ENCODE measurements at regions not wholly inside any gene's neighbourhood (a gene's known extent, or its start where the extent isn't known, plus 50 kb on each side); places are given as distances from the start of the nearest gene placed in this dataset.

DNA sequence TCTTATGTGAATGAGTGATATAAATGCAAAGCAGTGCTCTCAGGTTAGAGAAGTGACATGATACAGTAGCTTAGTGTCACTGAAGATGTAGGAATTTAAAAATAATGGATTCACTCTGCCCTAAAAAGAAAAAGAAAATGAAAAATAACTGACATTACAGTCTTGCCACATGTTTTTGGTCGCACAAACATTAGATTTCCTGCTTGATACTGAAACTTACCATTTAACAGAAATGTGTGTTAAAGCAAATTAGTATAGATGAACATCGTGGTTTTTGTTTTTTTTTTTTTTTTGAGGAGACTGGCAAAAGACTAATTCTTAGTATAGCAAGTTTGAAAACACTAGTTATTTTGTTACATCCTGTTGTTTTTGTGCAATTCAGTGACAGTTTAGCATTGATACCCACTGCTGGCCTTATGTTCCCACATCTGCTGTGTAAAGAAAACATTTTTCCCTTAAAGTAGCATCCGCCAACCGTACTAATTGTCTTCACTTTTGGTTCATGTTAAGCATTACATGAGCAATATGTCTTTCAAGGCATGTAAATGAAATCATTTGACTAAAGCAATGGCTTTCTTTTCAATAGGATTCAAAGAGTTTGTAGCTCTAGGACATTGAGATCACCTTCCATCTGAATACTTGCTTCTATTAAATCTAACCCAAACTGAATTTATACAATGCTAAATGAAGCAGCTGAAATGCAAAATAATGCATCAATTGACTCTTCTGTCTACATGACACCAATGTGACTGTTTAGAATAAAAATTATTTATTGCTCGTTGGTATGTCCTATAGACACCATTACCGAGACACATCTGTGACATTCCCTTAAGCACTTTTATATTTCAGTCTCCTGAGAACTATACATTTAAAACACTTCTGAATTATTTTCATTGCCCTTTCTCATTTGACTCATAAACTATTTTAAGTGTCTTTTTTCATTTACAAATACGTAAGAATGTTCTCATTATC is 859.1 kb downstream of the MAT2B start:
- Histone ChIP-seq H2BK5ac (ENCODE audit: low read depth, low read length, poor library complexity, severe bottlenecking) (no peak overlapping the region), H3K14ac (ENCODE audit: low read length in 2 of 2) (no peak overlapping the region), H3K18ac (ENCODE audit: low read depth in 1 of 2, low read length in 2 of 2) (no peak overlapping the region), H4K91ac (ENCODE audit: low read length) (no peak overlapping the region), H3K4ac (ENCODE audit: low read depth in 1 of 2, low read length in 2 of 2) (no peak overlapping the region), H3K36me3 (ENCODE audit: control insufficient read depth in 1 of 2, insufficient read depth in 2 of 2, low read depth in 1 of 2, low read length in 2 of 2) (no peaks in the 10 kb centered on the region), H2AK5ac (ENCODE audit: low read length, severe bottlenecking) (no peak overlapping the region), H4K8ac (ENCODE audit: low read length) (no peak overlapping the region), H2AFZ (ENCODE audit: low read depth, low read length) (no peak overlapping the region), H3K9ac (ENCODE audit: low read length) (no peak overlapping the region), H2BK12ac (ENCODE audit: low read length in 2 of 2) (no peak overlapping the region), H3K27ac (ENCODE audit: low read length, poor library complexity, severe bottlenecking) (no peak overlapping the region), H3K23ac (ENCODE audit: low read length in 2 of 2) (no peak overlapping the region), H3K79me1 (replicated peaks; ENCODE audit: low read length, poor library complexity, severe bottlenecking) (no peaks in the 10 kb centered on the region), H2BK120ac (ENCODE audit: low read depth, low read length) (no peak overlapping the region), H3K4me3 (ENCODE audit: insufficient read depth in 1 of 2, low read depth in 1 of 2, low read length in 2 of 2) (no peak overlapping the region), H2BK15ac (ENCODE audit: low read depth, poor library complexity, severe bottlenecking) (no peak overlapping the region), H3K4me1 (ENCODE audit: control insufficient read depth, insufficient read depth, low read depth, low read length) (no peaks in the 10 kb centered on the region), H3K4me2 (ENCODE audit: low read length, poor library complexity, severe bottlenecking) (no peak overlapping the region), H3K27me3 (ENCODE audit: control insufficient read depth in 1 of 2, insufficient read depth in 1 of 2, low read length in 2 of 2) (no peaks in the 10 kb centered on the region), H3K9me3 (ENCODE audit: control insufficient read depth, low read length) (no peaks in the 10 kb centered on the region)
- 96% methylated on average over 2 of the region's 7 CpGs for WGBS
- no peak for DNase-seq

- no peak overlapping the region for H2AFZ ChIP-seq (ENCODE audit: low read depth, low read length)
- no peak overlapping the region for H3K18ac ChIP-seq (ENCODE audit: low read depth in 1 of 2, low read length in 2 of 2)
- no peak overlapping the region for H2AK5ac ChIP-seq (ENCODE audit: low read length, severe bottlenecking)
- H2BK120ac ChIP-seq (ENCODE audit: low read depth, low read length), result no peak overlapping the region
- no peaks in the 10 kb centered on the region for H3K36me3 ChIP-seq (ENCODE audit: control insufficient read depth in 1 of 2, insufficient read depth in 2 of 2, low read depth in 1 of 2, low read length in 2 of 2)
- H3K14ac ChIP-seq (ENCODE audit: low read length in 2 of 2), result no peak overlapping the region
- no peak overlapping the region for H3K4me3 ChIP-seq (ENCODE audit: insufficient read depth in 1 of 2, low read depth in 1 of 2, low read length in 2 of 2)
- H3K4me1 ChIP-seq (ENCODE audit: control insufficient read depth, insufficient read depth, low read depth, low read length), result no peaks in the 10 kb centered on the region
- no peak overlapping the region for H4K91ac ChIP-seq (ENCODE audit: low read length)
- 92% methylated on average over 2 of the region's 4 CpGs for WGBS
- no peak overlapping the region for H3K27ac ChIP-seq (ENCODE audit: low read length, poor library complexity, severe bottlenecking)
- no peaks in the 10 kb centered on the region for H3K27me3 ChIP-seq (ENCODE audit: control insufficient read depth in 1 of 2, insufficient read depth in 1 of 2, low read length in 2 of 2)
- no peak for DNase-seq
- no peaks in the 10 kb centered on the region for H3K9me3 ChIP-seq (ENCODE audit: control insufficient read depth, low read length)
- H3K79me1 ChIP-seq (replicated peaks; ENCODE audit: low read length, poor library complexity, severe bottlenecking), result no peaks in the 10 kb centered on the region
- H2BK15ac ChIP-seq (ENCODE audit: low read depth, poor library complexity, severe bottlenecking), result no peak overlapping the region
- no peak overlapping the region for H2BK12ac ChIP-seq (ENCODE audit: low read length in 2 of 2)
- no peak overlapping the region for H3K4ac ChIP-seq (ENCODE audit: low read depth in 1 of 2, low read length in 2 of 2)
- no peak overlapping the region for H4K8ac ChIP-seq (ENCODE audit: low read length)
- H3K23ac ChIP-seq (ENCODE audit: low read length in 2 of 2), result no peak overlapping the region
- no peak overlapping the region for H3K9ac ChIP-seq (ENCODE audit: low read length)
- no peak overlapping the region for H2BK5ac ChIP-seq (ENCODE audit: low read depth, low read length, poor library complexity, severe bottlenecking)
- no peak overlapping the region for H3K4me2 ChIP-seq (ENCODE audit: low read length, poor library complexity, severe bottlenecking)
Observed at GRCh38 chr5:164370841-164371240, 865.4 kb downstream of the MAT2B start.

DNA sequence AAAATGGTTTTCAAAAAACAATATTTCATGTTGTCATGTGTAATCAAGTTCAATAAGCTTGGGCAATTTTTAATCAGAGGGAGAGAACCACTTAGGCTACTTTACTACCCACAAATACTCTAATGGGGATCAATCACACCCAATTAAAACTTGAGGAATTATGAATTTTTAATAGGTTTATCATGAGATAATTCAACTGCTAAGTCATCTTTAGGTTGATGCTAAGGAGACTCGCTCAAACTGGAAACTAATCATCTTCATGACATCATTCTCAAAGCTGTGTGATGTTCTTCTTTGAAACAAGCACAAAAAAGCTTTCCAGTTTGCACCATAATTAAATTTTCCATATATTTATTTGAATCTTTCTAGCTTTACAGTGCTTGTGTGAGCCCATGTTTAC is 867.5 kb downstream of the MAT2B start:
- Histone ChIP-seq H3K27ac (ENCODE audit: low read length, poor library complexity, severe bottlenecking) (no peak overlapping the region), H3K23ac (ENCODE audit: low read length in 2 of 2) (no peak overlapping the region), H4K91ac (ENCODE audit: low read length) (no peak overlapping the region), H3K36me3 (ENCODE audit: control insufficient read depth in 1 of 2, insufficient read depth in 2 of 2, low read depth in 1 of 2, low read length in 2 of 2) (no peaks in the 10 kb centered on the region), H2BK12ac (ENCODE audit: low read length in 2 of 2) (no peak overlapping the region), H2BK15ac (ENCODE audit: low read depth, poor library complexity, severe bottlenecking) (no peak overlapping the region), H2BK120ac (ENCODE audit: low read depth, low read length) (no peak overlapping the region), H3K4me1 (ENCODE audit: control insufficient read depth, insufficient read depth, low read depth, low read length) (no peaks in the 10 kb centered on the region), H3K9me3 (ENCODE audit: control insufficient read depth, low read length) (peaks cover 2% of the 10 kb centered on the region), H3K4me3 (ENCODE audit: insufficient read depth in 1 of 2, low read depth in 1 of 2, low read length in 2 of 2) (no peak overlapping the region), H4K8ac (ENCODE audit: low read length) (no peak overlapping the region), H3K4ac (ENCODE audit: low read depth in 1 of 2, low read length in 2 of 2) (no peak overlapping the region), H2AK5ac (ENCODE audit: low read length, severe bottlenecking) (no peak overlapping the region), H2AFZ (ENCODE audit: low read depth, low read length) (no peak overlapping the region), H3K18ac (ENCODE audit: low read depth in 1 of 2, low read length in 2 of 2) (no peak overlapping the region), H3K9ac (ENCODE audit: low read length) (no peak overlapping the region), H3K27me3 (ENCODE audit: control insufficient read depth in 1 of 2, insufficient read depth in 1 of 2, low read length in 2 of 2) (no peaks in the 10 kb centered on the region), H2BK5ac (ENCODE audit: low read depth, low read length, poor library complexity, severe bottlenecking) (no peak overlapping the region), H3K14ac (ENCODE audit: low read length in 2 of 2) (no peak overlapping the region), H3K79me1 (replicated peaks; ENCODE audit: low read length, poor library complexity, severe bottlenecking) (no peaks in the 10 kb centered on the region), H3K4me2 (ENCODE audit: low read length, poor library complexity, severe bottlenecking) (no peak overlapping the region)
- no peak for DNase-seq
- WGBS, result 89% methylated on average over 1 of the region's 1 CpG

DNA sequence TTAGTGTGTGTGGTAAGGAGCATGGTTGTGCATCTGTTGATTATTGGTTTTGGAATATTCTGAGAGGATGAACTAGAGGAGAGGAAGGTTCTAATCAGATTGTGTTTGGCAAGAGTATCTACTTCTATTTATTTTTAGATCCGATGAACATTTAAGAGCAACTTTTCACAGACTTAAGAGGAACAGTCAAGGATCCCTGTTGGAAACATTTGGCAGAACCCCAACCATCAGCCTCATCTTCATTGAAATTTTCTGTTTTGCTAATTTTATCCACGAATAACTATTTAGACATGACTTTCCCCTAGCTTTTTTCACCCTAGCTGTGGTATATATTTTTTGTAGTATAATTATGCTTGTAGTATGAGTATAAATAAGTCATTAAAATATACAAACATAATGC is 868.5 kb downstream of the MAT2B start:
- no peaks in the 10 kb centered on the region for H3K79me1 ChIP-seq (replicated peaks; ENCODE audit: low read length, poor library complexity, severe bottlenecking)
- WGBS, result 100% methylated on average over 1 of the region's 2 CpGs
- H3K4me3 ChIP-seq (ENCODE audit: insufficient read depth in 1 of 2, low read depth in 1 of 2, low read length in 2 of 2), result no peak overlapping the region
- no peak overlapping the region for H4K91ac ChIP-seq (ENCODE audit: low read length)
- H3K4me1 ChIP-seq (ENCODE audit: control insufficient read depth, insufficient read depth, low read depth, low read length), result no peaks in the 10 kb centered on the region
- no peaks in the 10 kb centered on the region for H3K36me3 ChIP-seq (ENCODE audit: control insufficient read depth in 1 of 2, insufficient read depth in 2 of 2, low read depth in 1 of 2, low read length in 2 of 2)
- no peak overlapping the region for H3K9ac ChIP-seq (ENCODE audit: low read length)
- H3K23ac ChIP-seq (ENCODE audit: low read length in 2 of 2), result no peak overlapping the region
- no peak for DNase-seq
- no peak overlapping the region for H3K18ac ChIP-seq (ENCODE audit: low read depth in 1 of 2, low read length in 2 of 2)
- H3K27me3 ChIP-seq (ENCODE audit: control insufficient read depth in 1 of 2, insufficient read depth in 1 of 2, low read length in 2 of 2), result no peaks in the 10 kb centered on the region
- no peak overlapping the region for H2BK5ac ChIP-seq (ENCODE audit: low read depth, low read length, poor library complexity, severe bottlenecking)
- no peak overlapping the region for H3K4me2 ChIP-seq (ENCODE audit: low read length, poor library complexity, severe bottlenecking)
- no peak overlapping the region for H2BK120ac ChIP-seq (ENCODE audit: low read depth, low read length)
- H3K14ac ChIP-seq (ENCODE audit: low read length in 2 of 2), result no peak overlapping the region
- no peak overlapping the region for H4K8ac ChIP-seq (ENCODE audit: low read length)
- peaks cover 12% of the 10 kb centered on the region for H3K9me3 ChIP-seq (ENCODE audit: control insufficient read depth, low read length)
- no peak overlapping the region for H2AK5ac ChIP-seq (ENCODE audit: low read length, severe bottlenecking)
- no peak overlapping the region for H2BK12ac ChIP-seq (ENCODE audit: low read length in 2 of 2)
- no peak overlapping the region for H2AFZ ChIP-seq (ENCODE audit: low read depth, low read length)
- H3K4ac ChIP-seq (ENCODE audit: low read depth in 1 of 2, low read length in 2 of 2), result no peak overlapping the region
- H3K27ac ChIP-seq (ENCODE audit: low read length, poor library complexity, severe bottlenecking), result no peak overlapping the region
- H2BK15ac ChIP-seq (ENCODE audit: low read depth, poor library complexity, severe bottlenecking), result no peak overlapping the region
